ENCODE measurements at regions not wholly inside any gene's neighbourhood (a gene's known extent, or its start where the extent isn't known, plus 50 kb on each side); places are given as distances from the start of the nearest gene placed in this dataset.

DNA sequence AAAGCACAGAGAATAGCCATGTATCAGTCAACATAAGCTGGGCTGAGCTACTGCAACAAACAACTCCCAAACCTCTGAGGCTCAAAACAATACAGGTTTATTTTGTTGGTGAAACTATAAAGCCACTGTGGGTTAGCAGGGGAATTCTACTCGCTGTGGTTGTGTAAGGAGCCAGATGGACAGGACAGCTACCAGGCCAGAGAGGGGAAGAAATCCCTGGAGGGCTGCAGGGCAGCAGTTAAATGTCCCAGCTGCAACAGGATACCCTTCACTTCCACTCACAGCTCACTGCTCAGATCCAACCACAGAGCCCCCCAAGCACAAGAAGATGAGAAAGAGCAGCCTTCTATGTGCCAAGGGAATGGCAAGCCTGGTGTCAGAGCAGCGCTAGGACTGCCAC, 245.9 kb upstream of the RAB6C start:
- Histone ChIP-seq H3K9me3 (no peaks in the 10 kb centered on the region), H3K27me3 (no peaks in the 10 kb centered on the region), H3K4me3 (no peak overlapping the region), H3K36me3 (no peaks in the 10 kb centered on the region), H3K27ac (no peak overlapping the region), H3K4me1 (no peaks in the 10 kb centered on the region)
- TF ChIP-seq, protein P1, sequence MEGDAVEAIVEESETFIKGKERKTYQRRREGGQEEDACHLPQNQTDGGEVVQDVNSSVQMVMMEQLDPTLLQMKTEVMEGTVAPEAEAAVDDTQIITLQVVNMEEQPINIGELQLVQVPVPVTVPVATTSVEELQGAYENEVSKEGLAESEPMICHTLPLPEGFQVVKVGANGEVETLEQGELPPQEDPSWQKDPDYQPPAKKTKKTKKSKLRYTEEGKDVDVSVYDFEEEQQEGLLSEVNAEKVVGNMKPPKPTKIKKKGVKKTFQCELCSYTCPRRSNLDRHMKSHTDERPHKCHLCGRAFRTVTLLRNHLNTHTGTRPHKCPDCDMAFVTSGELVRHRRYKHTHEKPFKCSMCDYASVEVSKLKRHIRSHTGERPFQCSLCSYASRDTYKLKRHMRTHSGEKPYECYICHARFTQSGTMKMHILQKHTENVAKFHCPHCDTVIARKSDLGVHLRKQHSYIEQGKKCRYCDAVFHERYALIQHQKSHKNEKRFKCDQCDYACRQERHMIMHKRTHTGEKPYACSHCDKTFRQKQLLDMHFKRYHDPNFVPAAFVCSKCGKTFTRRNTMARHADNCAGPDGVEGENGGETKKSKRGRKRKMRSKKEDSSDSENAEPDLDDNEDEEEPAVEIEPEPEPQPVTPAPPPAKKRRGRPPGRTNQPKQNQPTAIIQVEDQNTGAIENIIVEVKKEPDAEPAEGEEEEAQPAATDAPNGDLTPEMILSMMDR (IDR thresholded peaks at IDR 0.05): no peak
- intact Hi-C loops (cut with DNase I): no loop called here
- peak in 1 of 2 donors; percentile 35 for DNase-seq (ENCODE audit: low spot score in 2 of 2)

- DNase-seq (ENCODE audit: low spot score in 2 of 2): no peak
- Histone ChIP-seq H3K9me3 (no peaks in the 10 kb centered on the region), H3K27me3 (no peaks in the 10 kb centered on the region), H3K4me1 (no peaks in the 10 kb centered on the region), H3K27ac (no peak overlapping the region), H3K36me3 (no peaks in the 10 kb centered on the region), H3K4me3 (no peak overlapping the region)
- TF ChIP-seq, protein P1 (IDR thresholded peaks at IDR 0.05): no peak
- intact Hi-C loops (cut with DNase I): no loop called here
Observed at GRCh38 chr2:129734343-129735034, 245.0 kb upstream of the RAB6C start.

- Histone ChIP-seq H3K27ac (no peak overlapping the region), H3K27me3 (no peaks in the 10 kb centered on the region), H3K4me3 (no peak overlapping the region), H3K9me3 (no peaks in the 10 kb centered on the region), H3K36me3 (no peaks in the 10 kb centered on the region), H3K4me1 (no peaks in the 10 kb centered on the region)
- TF ChIP-seq, protein P1 (IDR thresholded peaks at IDR 0.05): no peak
- intact Hi-C loops (cut with DNase I): no loop called here
- peak in 1 of 2 donors; percentile 48 for DNase-seq (ENCODE audit: low spot score in 2 of 2)
Observed at GRCh38 chr2:129735576-129735975, 243.9 kb upstream of the RAB6C start.

GRCh38 chr2:129737660-129738527, 241.6 kb upstream of the RAB6C start:
- Histone ChIP-seq H3K27ac (no peak overlapping the region), H3K4me1 (no peaks in the 10 kb centered on the region), H3K4me3 (no peak overlapping the region), H3K9me3 (no peaks in the 10 kb centered on the region), H3K36me3 (no peaks in the 10 kb centered on the region), H3K27me3 (no peaks in the 10 kb centered on the region)
- DNase-seq (ENCODE audit: low spot score in 2 of 2): peak in 1 of 2 donors; percentile 58
- intact Hi-C loops (cut with DNase I): no loop called here
- TF ChIP-seq, protein P1 (IDR thresholded peaks at IDR 0.05): no peak

GRCh38 chr2:129738799-129739198, 240.7 kb upstream of the RAB6C start:
- intact Hi-C loops (cut with DNase I): no loop called here
- H3K27ac ChIP-seq: no peak overlapping the region
- H3K36me3 ChIP-seq: no peaks in the 10 kb centered on the region
- TF ChIP-seq, protein P1 (IDR thresholded peaks at IDR 0.05): no peak
- H3K4me1 ChIP-seq: no peaks in the 10 kb centered on the region
- no peaks in the 10 kb centered on the region for H3K27me3 ChIP-seq
- DNase-seq (ENCODE audit: low spot score in 2 of 2): peak in 1 of 2 donors; percentile 50
- no peak overlapping the region for H3K4me3 ChIP-seq
- no peaks in the 10 kb centered on the region for H3K9me3 ChIP-seq
